ENCODE measurements at regions not wholly inside any gene's neighbourhood (a gene's known extent, or its start where the extent isn't known, plus 50 kb on each side); places are given as distances from the start of the nearest gene placed in this dataset.

- Histone ChIP-seq H3K9ac (ENCODE audit: low read depth, low read length) (no peak overlapping the region), H4K8ac (ENCODE audit: low read depth in 2 of 2, low read length in 2 of 2) (no peak overlapping the region), H4K5ac (ENCODE audit: low read depth, low read length) (no peak overlapping the region), H4K20me1 (ENCODE audit: insufficient read depth, low read length) (no peaks in the 10 kb centered on the region), H3K27ac (ENCODE audit: insufficient read depth, low read length) (no peak overlapping the region), H3K9me1 (ENCODE audit: insufficient read depth, low read length) (no peaks in the 10 kb centered on the region), H3K27me3 (ENCODE audit: control insufficient read depth, insufficient read depth, low read length) (peaks cover 36% of the 10 kb centered on the region), H3K23ac (ENCODE audit: low read depth, low read length) (no peak overlapping the region), H3K79me1 (ENCODE audit: low read depth in 1 of 2, low read length in 2 of 2) (no peaks in the 10 kb centered on the region), H2AK5ac (ENCODE audit: low read depth, low read length) (no peak overlapping the region), H3K4me1 (ENCODE audit: control insufficient read depth, insufficient read depth, low read length) (no peaks in the 10 kb centered on the region; the same call in 1 of the 2 replicates), H3K36me3 (ENCODE audit: control insufficient read depth, insufficient read depth, low read length) (no peaks in the 10 kb centered on the region), H3K4ac (ENCODE audit: low read depth, low read length) (no peak overlapping the region), H2BK120ac (ENCODE audit: low read depth, low read length) (no peak overlapping the region), H2AK9ac (replicated peaks; ENCODE audit: low read depth, low read length, poor library complexity) (no peak overlapping the region), H2BK20ac (ENCODE audit: low read depth, low read length) (no peak overlapping the region), H3K56ac (ENCODE audit: extremely low read depth, insufficient read depth, low read length) (no peak overlapping the region), H3K14ac (replicated peaks; ENCODE audit: low read depth, low read length) (no peak overlapping the region), H2AFZ (replicated peaks; ENCODE audit: low read length, poor library complexity) (no peak overlapping the region), H2BK5ac (ENCODE audit: low read depth, low read length, poor library complexity, severe bottlenecking) (no peak overlapping the region), H2BK15ac (ENCODE audit: low read depth, low read length) (no peak overlapping the region), H3K18ac (ENCODE audit: low read depth, low read length) (no peak overlapping the region), H4K91ac (ENCODE audit: insufficient read depth, low read depth, low read length) (no peak overlapping the region), H3K9me3 (ENCODE audit: control insufficient read depth, insufficient read depth, low read length) (peaks cover 15% of the 10 kb centered on the region), H3K4me2 (ENCODE audit: low read depth, low read length) (no peak overlapping the region), H3K4me3 (ENCODE audit: insufficient read depth, low read depth, low read length) (no peak overlapping the region)
- DNase-seq (peak; percentile 17), ATAC-seq (ENCODE audit: low read depth) (no peak)
- intact Hi-C loops (cut with micrococcal nuclease) = no loop called here
- CTCF ChIA-PET = no interaction called here
- in situ Hi-C loops (cut with MboI; ENCODE audit: low sequenced_read_pairs) = no loop called here
- 50% methylated on average over 2 of the region's 8 CpGs; no CpG with 5 or more reads in 1 of the 2 experiments for WGBS, 2 experiments (ENCODE audit: extremely low coverage in 2 of 2, insufficient read length in 1 of 2)
- no TSS peak for BruUV-seq (replicated peaks)
- dilution Hi-C loops (cut with HindIII; ENCODE audit: low sequenced_read_pairs, unreplicated experiment) = no loop called here
- TF ChIP-seq SMC3 (IDR thresholded peaks at IDR 0.05; ENCODE audit: low read depth, low read length) (no peak), USF2 (IDR thresholded peaks at IDR 0.05; ENCODE audit: low read depth, low read length) (no peak), CTCF (conservative IDR thresholded peaks at IDR 0.05; ENCODE audit: low read depth, low read length) (no peak), CHD1 (IDR thresholded peaks at IDR 0.05; ENCODE audit: low read depth, low read length) (no peak), MXI1 (IDR thresholded peaks at IDR 0.05; ENCODE audit: borderline replicate concordance, low read depth, low read length) (no peak), POLR2A (IDR thresholded peaks at IDR 0.05; ENCODE audit: low read depth, low read length) (no peak), MAFK (IDR thresholded peaks at IDR 0.05; ENCODE audit: low read depth, low read length) (no peak), CEBPB (IDR thresholded peaks at IDR 0.05; ENCODE audit: low read depth, low read length) (no peak), NFE2L2 (IDR thresholded peaks at IDR 0.05; ENCODE audit: low read depth, low read length) (no peak), FOS (IDR thresholded peaks at IDR 0.05; ENCODE audit: low read depth, low read length) (no peak), MAZ (IDR thresholded peaks at IDR 0.05; ENCODE audit: borderline replicate concordance, low read depth, low read length) (no peak), RAD21 (IDR thresholded peaks at IDR 0.05; ENCODE audit: low read length) (no peak)
- TF ChIP-seq, protein P1, sequence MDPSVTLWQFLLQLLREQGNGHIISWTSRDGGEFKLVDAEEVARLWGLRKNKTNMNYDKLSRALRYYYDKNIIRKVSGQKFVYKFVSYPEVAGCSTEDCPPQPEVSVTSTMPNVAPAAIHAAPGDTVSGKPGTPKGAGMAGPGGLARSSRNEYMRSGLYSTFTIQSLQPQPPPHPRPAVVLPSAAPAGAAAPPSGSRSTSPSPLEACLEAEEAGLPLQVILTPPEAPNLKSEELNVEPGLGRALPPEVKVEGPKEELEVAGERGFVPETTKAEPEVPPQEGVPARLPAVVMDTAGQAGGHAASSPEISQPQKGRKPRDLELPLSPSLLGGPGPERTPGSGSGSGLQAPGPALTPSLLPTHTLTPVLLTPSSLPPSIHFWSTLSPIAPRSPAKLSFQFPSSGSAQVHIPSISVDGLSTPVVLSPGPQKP (IDR thresholded peaks at IDR 0.05; ENCODE audit: borderline replicate concordance, low read depth, low read length) = no peak
- POLR2A ChIA-PET (ENCODE audit: unreplicated experiment) = no interaction called here
These were observed 86.9 kb upstream of the GPC1 start for GRCh38 chr2:240348522-240348921.

All from IMR-90 (cell line).